ENCODE measurements at regions not wholly inside any gene's neighbourhood (a gene's known extent, or its start where the extent isn't known, plus 50 kb on each side); places are given as distances from the start of the nearest gene placed in this dataset.

GRCh38 chr1:163747261-163747660 is 425.5 kb downstream of the NUF2 start:
- DNase-seq (ENCODE audit: low read depth, low spot score): no peak
- RAD21 ChIA-PET (ENCODE audit: low non-redundant PET in 1 of 2, low total read pairs in 2 of 2, uncharacterized antibody in 2 of 2, unreplicated experiment in 2 of 2): no interaction called here
- H3K4me1 ChIP-seq (ENCODE audit: control insufficient read depth in 1 of 2, insufficient read depth in 2 of 2, low read length in 2 of 2): no peaks in the 10 kb centered on the region
- no peaks in the 10 kb centered on the region for H3K9me2 ChIP-seq (ENCODE audit: insufficient read depth)
- no peaks in the 10 kb centered on the region for H3K36me3 ChIP-seq (ENCODE audit: control insufficient read depth in 1 of 2, insufficient read depth in 2 of 2, low read length in 2 of 2)
- H2AFZ ChIP-seq (ENCODE audit: low read depth, low read length, poor library complexity, severe bottlenecking): no peak overlapping the region
- H3K79me2 ChIP-seq (ENCODE audit: insufficient read depth, low read length): no peaks in the 10 kb centered on the region
- CTCF ChIA-PET: no interaction called here
- no peak overlapping the region for H3K9ac ChIP-seq (ENCODE audit: low read length)
- H3K4me3 ChIP-seq (replicated peaks in 1 of 2; ENCODE audit: low read depth in 1 of 2, low read length in 2 of 2): no peak overlapping the region
- no peak for ATAC-seq
- no peak overlapping the region for H3K27ac ChIP-seq (ENCODE audit: low read depth, low read length)
- POLR2A ChIA-PET: no interaction called here
- no peak for TF ChIP-seq MAX (IDR thresholded peaks at IDR 0.05)
- TF ChIP-seq CTCF (IDR thresholded peaks at IDR 0.05 in 2 of 3, conservative IDR thresholded peaks at IDR 0.05 in 1 of 3; ENCODE audit: borderline replicate concordance in 1 of 3, insufficient read depth in 1 of 3, low read depth in 2 of 3, low read length in 2 of 3): no peak
- no peak for TF ChIP-seq FOSL1 (IDR thresholded peaks at IDR 0.05; ENCODE audit: low read depth)
- TF ChIP-seq JUND (IDR thresholded peaks at IDR 0.05): no peak
- no peak for TF ChIP-seq CEBPB (IDR thresholded peaks at IDR 0.05; ENCODE audit: low read depth)
- TF ChIP-seq POLR2A (IDR thresholded peaks at IDR 0.05; ENCODE audit: borderline replicate concordance, extremely low read depth, insufficient read depth, insufficient read length): no peak
- no peak for TF ChIP-seq POLR2AphosphoS5 (IDR thresholded peaks at IDR 0.05; ENCODE audit: low read depth, low read length)
- TF ChIP-seq SP1 (IDR thresholded peaks at IDR 0.05; ENCODE audit: low read depth): no peak
- TF ChIP-seq CBX3 (IDR thresholded peaks at IDR 0.05; ENCODE audit: low read depth): no peak
- TF ChIP-seq EZH2phosphoT487 (IDR thresholded peaks at IDR 0.05; ENCODE audit: borderline replicate concordance): no peak
- no peak for TF ChIP-seq SIN3A (IDR thresholded peaks at IDR 0.05; ENCODE audit: low read depth)
- no peak for TF ChIP-seq YY1 (IDR thresholded peaks at IDR 0.05; ENCODE audit: extremely low read depth, insufficient replicate concordance, low read depth, low read length)
- intact Hi-C loops (cut with micrococcal nuclease): no loop called here
- H4K20me1 ChIP-seq (ENCODE audit: insufficient read depth): no peaks in the 10 kb centered on the region
- H3K27me3 ChIP-seq (ENCODE audit: insufficient read depth, low read length): no peaks in the 10 kb centered on the region
- H3K9me3 ChIP-seq (ENCODE audit: control insufficient read depth in 1 of 2, insufficient read depth in 1 of 2, low read depth in 1 of 2, low read length in 2 of 2): no peaks in the 10 kb centered on the region
- H3K4me2 ChIP-seq (ENCODE audit: low read length): no peak overlapping the region
- no TSS peak for BruUV-seq (replicated peaks)

All from HCT116 (cell line).